ENCODE measurements at regions not wholly inside any gene's neighbourhood (a gene's known extent, or its start where the extent isn't known, plus 50 kb on each side); places are given as distances from the start of the nearest gene placed in this dataset.

GRCh38 chr3:94875149-94875548, 812.3 kb downstream of the NSUN3 start (continued):
- TF ChIP-seq ZNF462 (CRISPR knock-in tag; IDR thresholded peaks at IDR 0.05): no peak
- no peak for TF ChIP-seq ZNF114 (CRISPR knock-in tag; IDR thresholded peaks at IDR 0.05)
- TF ChIP-seq EZH2 (IDR thresholded peaks at IDR 0.05; ENCODE audit: low read depth, unreplicated experiment): no peak
- no peak for TF ChIP-seq NANOG (IDR thresholded peaks at IDR 0.05; ENCODE audit: borderline replicate concordance)

GRCh38 chr3:94887065-94887464, 824.2 kb downstream of the NSUN3 start:
- H3F3A ChIP-seq (replicated peaks; ENCODE audit: low read depth): no peaks in the 10 kb centered on the region

GRCh38 chr3:94896994-94897393, 834.1 kb downstream of the NSUN3 start:
- no peak overlapping the region for H3K4me3 ChIP-seq
- no peaks in the 10 kb centered on the region for H3K27me3 ChIP-seq (ENCODE audit: insufficient read depth)
- H4K20me1 ChIP-seq (replicated peaks; ENCODE audit: insufficient read depth): no peaks in the 10 kb centered on the region
- TF ChIP-seq ZNF114 (CRISPR knock-in tag; IDR thresholded peaks at IDR 0.05) (no peak), STAT1 (IDR thresholded peaks at IDR 0.05; ENCODE audit: unreplicated experiment) (no peak), EZH2phosphoT487 (IDR thresholded peaks at IDR 0.05; ENCODE audit: unreplicated experiment) (no peak), CREB1 (CRISPR knock-in tag; IDR thresholded peaks at IDR 0.05; ENCODE audit: low read depth) (no peak), CTCF (conservative IDR thresholded peaks at IDR 0.05; ENCODE audit: low read depth in 2 of 2) (no peak)
- no peak overlapping the region for H3K27ac Mint-ChIP-seq
- H3K4me2 ChIP-seq: no peak overlapping the region
- no peaks in the 10 kb centered on the region for H3K79me2 ChIP-seq (replicated peaks; ENCODE audit: insufficient read depth)
- no peak overlapping the region for H3K4me3 Mint-ChIP-seq
- no peak overlapping the region for H3K27ac ChIP-seq (ENCODE audit: low read depth)
- no peak for ATAC-seq
- H3F3A ChIP-seq (replicated peaks; ENCODE audit: low read depth): no peaks in the 10 kb centered on the region
- no peaks in the 10 kb centered on the region for H3K36me3 ChIP-seq (ENCODE audit: insufficient read depth)
- no peaks in the 10 kb centered on the region for H3K9me3 Mint-ChIP-seq
- no peaks in the 10 kb centered on the region for H3K9me2 ChIP-seq (ENCODE audit: insufficient read depth)
- H3K27me3 Mint-ChIP-seq (ENCODE audit: insufficient read depth, low read depth, poor library complexity): no peaks in the 10 kb centered on the region
- no peak for DNase-seq (ENCODE audit: low spot score)
- no peak overlapping the region for H2AFZ ChIP-seq
- peaks cover 3% of the 10 kb centered on the region; the same call in 1 of the 2 replicates for H3K4me1 ChIP-seq (ENCODE audit: insufficient read depth)
- H3K36me3 Mint-ChIP-seq (ENCODE audit: low read depth): no peaks in the 10 kb centered on the region
- H3K4me1 Mint-ChIP-seq: peaks cover 7% of the 10 kb centered on the region; the same call in 2 of the 3 replicates

More at GRCh38 chr3:94887065-94887464, 824.2 kb downstream of the NSUN3 start:
- Histone ChIP-seq H3K79me2 (replicated peaks; ENCODE audit: insufficient read depth) (no peaks in the 10 kb centered on the region), H3K9me2 (ENCODE audit: insufficient read depth) (peaks cover 14% of the 10 kb centered on the region), H4K20me1 (replicated peaks; ENCODE audit: insufficient read depth) (no peaks in the 10 kb centered on the region), H2AFZ (no peak overlapping the region), H3K27me3 (ENCODE audit: insufficient read depth) (no peaks in the 10 kb centered on the region), H3K4me3 (no peak overlapping the region), H3K27ac (ENCODE audit: low read depth) (no peak overlapping the region), H3K4me2 (no peak overlapping the region), H3K4me1 (ENCODE audit: insufficient read depth) (no peaks in the 10 kb centered on the region), H3K36me3 (ENCODE audit: insufficient read depth) (no peaks in the 10 kb centered on the region)
- no peak for DNase-seq (ENCODE audit: low spot score)
- TF ChIP-seq EZH2phosphoT487 (IDR thresholded peaks at IDR 0.05; ENCODE audit: unreplicated experiment): no peak
- H3K27ac Mint-ChIP-seq: no peak overlapping the region
- no peaks in the 10 kb centered on the region for H3K4me1 Mint-ChIP-seq
- H3K4me3 Mint-ChIP-seq: no peak overlapping the region
- peaks cover 7% of the 10 kb centered on the region; the same call in 2 of the 3 replicates for H3K9me3 Mint-ChIP-seq
- H3K27me3 Mint-ChIP-seq (ENCODE audit: insufficient read depth, low read depth, poor library complexity): no peaks in the 10 kb centered on the region
- H3K36me3 Mint-ChIP-seq (ENCODE audit: low read depth): no peaks in the 10 kb centered on the region
- no peak for ATAC-seq

All from GM23338 (cell line).